Sigmoid colon (tissue), 4 donors: ENCODE measurements at regions not wholly inside any gene's neighbourhood (a gene's known extent, or its start where the extent isn't known, plus 50 kb on each side); places are given as distances from the start of the nearest gene placed in this dataset.

Source experiments
- EP300 ChIP-seq, 4 donors: sonication (generic); formaldehyde crosslinking; IDR thresholded peaks; one replicate each; pipeline ENCODE4 v1.6.1; 2017; ENCODE audit warnings: antibody characterized with exemption in 4 of 4
- POLR2A ChIP-seq, 2 donors: fragments of 450-650 bp; IDR thresholded peaks; one replicate each; pipeline ENCODE4 v1.6.1; 2016; ENCODE audit warnings: antibody characterized with exemption in 2 of 2, mild to moderate bottlenecking in 2 of 2, moderate library complexity in 2 of 2
- POLR2AphosphoS5 ChIP-seq, 4 donors: sonication (generic); formaldehyde crosslinking; IDR thresholded peaks; one replicate each; pipeline ENCODE4 v1.6.1; 2017; ENCODE audit warnings: antibody characterized with exemption in 4 of 4
- TF ChIP-seq, protein P1 (sequence below), 4 experiments: fragments of 450-650 bp in 3 of 4; fragments of 200-600 bp in 1 of 4; IDR thresholded peaks; one replicate each; pipeline ENCODE4 v1.5.1; 2016 to 2019; ENCODE audit warnings: antibody characterized with exemption in 4 of 4, mild to moderate bottlenecking in 3 of 4, moderate library complexity in 2 of 4

DNA sequence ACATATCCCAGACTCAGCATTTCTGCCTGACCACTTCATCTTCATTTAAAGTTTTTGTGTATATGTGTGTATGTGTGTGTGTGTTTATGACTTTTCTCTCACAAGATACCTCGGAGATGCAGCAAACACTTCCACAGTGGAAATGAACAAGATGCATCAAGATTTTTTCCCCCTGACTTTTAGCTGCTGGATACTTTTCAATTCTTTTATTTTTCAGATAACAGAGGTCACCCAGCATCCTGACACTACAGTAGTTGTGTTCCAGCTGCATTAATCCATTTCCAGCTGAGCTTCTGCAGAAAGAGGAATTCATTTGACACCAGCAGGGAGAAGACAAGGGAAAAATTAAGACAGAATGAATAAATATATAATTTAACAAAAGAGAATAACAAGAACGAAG is 130.2 kb upstream of the PSMD7 start:
- TF ChIP-seq POLR2A (IDR thresholded peaks at IDR 0.05) (no peak), EP300 (IDR thresholded peaks at IDR 0.05) (no peak), POLR2AphosphoS5 (IDR thresholded peaks at IDR 0.05) (no peak)
- TF ChIP-seq, protein P1, sequence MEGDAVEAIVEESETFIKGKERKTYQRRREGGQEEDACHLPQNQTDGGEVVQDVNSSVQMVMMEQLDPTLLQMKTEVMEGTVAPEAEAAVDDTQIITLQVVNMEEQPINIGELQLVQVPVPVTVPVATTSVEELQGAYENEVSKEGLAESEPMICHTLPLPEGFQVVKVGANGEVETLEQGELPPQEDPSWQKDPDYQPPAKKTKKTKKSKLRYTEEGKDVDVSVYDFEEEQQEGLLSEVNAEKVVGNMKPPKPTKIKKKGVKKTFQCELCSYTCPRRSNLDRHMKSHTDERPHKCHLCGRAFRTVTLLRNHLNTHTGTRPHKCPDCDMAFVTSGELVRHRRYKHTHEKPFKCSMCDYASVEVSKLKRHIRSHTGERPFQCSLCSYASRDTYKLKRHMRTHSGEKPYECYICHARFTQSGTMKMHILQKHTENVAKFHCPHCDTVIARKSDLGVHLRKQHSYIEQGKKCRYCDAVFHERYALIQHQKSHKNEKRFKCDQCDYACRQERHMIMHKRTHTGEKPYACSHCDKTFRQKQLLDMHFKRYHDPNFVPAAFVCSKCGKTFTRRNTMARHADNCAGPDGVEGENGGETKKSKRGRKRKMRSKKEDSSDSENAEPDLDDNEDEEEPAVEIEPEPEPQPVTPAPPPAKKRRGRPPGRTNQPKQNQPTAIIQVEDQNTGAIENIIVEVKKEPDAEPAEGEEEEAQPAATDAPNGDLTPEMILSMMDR (IDR thresholded peaks at IDR 0.05) = no peak
